Glutamatergic neuron (in vitro differentiated cells): ENCODE measurements at regions not wholly inside any gene's neighbourhood (a gene's known extent, or its start where the extent isn't known, plus 50 kb on each side); places are given as distances from the start of the nearest gene placed in this dataset.

Source experiments
- DNase-seq: peaks from one replicate; pipeline ENCODE4 v3.0.0; 2022
- H3K27ac Mint-ChIP-seq: one replicate; pipeline ENCODE4 v1.8.0; 2020; ENCODE audit warnings: mild to moderate bottlenecking, mixed read lengths, inconsistent platforms; ENCODE audit not compliant: unreplicated experiment
- H3K27me3 Mint-ChIP-seq: one replicate; pipeline ENCODE4 v1.8.0; 2020; ENCODE audit warnings: mild to moderate bottlenecking, moderate library complexity, mixed read lengths, inconsistent platforms; ENCODE audit not compliant: unreplicated experiment
- H3K36me3 Mint-ChIP-seq: one replicate; pipeline ENCODE4 v1.8.0; 2020; ENCODE audit warnings: mild to moderate bottlenecking, mixed read lengths, inconsistent platforms; ENCODE audit not compliant: unreplicated experiment
- H3K4me1 Mint-ChIP-seq: one replicate; pipeline ENCODE4 v1.8.0; 2020; ENCODE audit warnings: mild to moderate bottlenecking, low read depth, mixed read lengths, inconsistent platforms; ENCODE audit not compliant: unreplicated experiment
- H3K4me3 Mint-ChIP-seq: one replicate; pipeline ENCODE4 v1.8.0; 2020; ENCODE audit warnings: mild to moderate bottlenecking, mixed read lengths, inconsistent platforms; ENCODE audit not compliant: unreplicated experiment
- H3K9me3 Mint-ChIP-seq: one replicate; pipeline ENCODE4 v1.8.0; 2020; ENCODE audit warnings: mild to moderate bottlenecking, moderate library complexity, mixed read lengths, inconsistent platforms; ENCODE audit not compliant: unreplicated experiment
- TF ChIP-seq, protein P1 (sequence below): fragments of 200-600 bp; sonication (generic); IDR thresholded peaks from one replicate; pipeline ENCODE4 v1.5.0; 2021; ENCODE audit not compliant: partially characterized antibody, unreplicated experiment

DNA sequence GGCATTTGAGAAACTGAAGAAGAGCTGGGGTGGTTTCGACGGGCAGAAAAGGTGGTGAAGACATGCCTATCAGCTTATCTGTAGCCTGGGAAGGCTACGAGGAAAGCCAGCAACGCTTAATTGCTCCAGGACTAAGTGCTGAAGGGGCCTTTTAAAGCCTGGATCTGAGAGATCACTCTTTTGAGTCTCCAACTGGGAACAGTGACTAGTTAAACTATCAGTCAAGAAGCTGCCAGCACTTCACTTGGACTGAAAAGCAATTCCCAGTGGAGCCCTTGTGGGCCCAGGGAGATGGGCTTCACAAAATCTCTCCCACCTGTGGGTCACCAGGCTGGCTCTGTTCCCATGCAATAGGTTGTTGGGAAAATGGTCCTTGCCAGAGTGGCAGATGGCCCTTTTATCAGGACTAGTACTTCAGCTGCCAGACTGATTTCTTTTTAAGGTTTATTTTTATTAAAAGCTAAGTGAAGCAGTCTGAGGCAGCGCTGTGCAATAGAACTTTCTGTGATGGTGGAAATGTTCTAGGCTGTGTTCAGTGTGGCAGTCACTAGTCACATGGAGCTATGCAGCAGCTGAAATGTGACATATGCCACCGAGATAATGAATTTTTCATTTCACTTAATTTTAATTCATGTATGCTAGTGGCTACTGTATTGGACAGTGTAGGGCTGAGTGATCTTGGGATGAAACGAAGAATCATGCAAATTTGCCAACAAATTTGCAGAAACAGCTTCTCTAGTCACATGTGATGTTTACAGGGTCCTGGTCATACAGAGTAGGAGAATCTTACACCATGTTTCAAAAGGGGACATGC is 276.8 kb downstream of the PCNX1 start:
- Mint-ChIP-seq H3K9me3 (no peaks in the 10 kb centered on the region), H3K4me3 (no peak overlapping the region), H3K27me3 (no peaks in the 10 kb centered on the region), H3K27ac (no peak overlapping the region), H3K4me1 (peaks cover 8% of the 10 kb centered on the region), H3K36me3 (no peaks in the 10 kb centered on the region)
- TF ChIP-seq, protein P1, sequence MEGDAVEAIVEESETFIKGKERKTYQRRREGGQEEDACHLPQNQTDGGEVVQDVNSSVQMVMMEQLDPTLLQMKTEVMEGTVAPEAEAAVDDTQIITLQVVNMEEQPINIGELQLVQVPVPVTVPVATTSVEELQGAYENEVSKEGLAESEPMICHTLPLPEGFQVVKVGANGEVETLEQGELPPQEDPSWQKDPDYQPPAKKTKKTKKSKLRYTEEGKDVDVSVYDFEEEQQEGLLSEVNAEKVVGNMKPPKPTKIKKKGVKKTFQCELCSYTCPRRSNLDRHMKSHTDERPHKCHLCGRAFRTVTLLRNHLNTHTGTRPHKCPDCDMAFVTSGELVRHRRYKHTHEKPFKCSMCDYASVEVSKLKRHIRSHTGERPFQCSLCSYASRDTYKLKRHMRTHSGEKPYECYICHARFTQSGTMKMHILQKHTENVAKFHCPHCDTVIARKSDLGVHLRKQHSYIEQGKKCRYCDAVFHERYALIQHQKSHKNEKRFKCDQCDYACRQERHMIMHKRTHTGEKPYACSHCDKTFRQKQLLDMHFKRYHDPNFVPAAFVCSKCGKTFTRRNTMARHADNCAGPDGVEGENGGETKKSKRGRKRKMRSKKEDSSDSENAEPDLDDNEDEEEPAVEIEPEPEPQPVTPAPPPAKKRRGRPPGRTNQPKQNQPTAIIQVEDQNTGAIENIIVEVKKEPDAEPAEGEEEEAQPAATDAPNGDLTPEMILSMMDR = no peak
- no peak for DNase-seq

DNA sequence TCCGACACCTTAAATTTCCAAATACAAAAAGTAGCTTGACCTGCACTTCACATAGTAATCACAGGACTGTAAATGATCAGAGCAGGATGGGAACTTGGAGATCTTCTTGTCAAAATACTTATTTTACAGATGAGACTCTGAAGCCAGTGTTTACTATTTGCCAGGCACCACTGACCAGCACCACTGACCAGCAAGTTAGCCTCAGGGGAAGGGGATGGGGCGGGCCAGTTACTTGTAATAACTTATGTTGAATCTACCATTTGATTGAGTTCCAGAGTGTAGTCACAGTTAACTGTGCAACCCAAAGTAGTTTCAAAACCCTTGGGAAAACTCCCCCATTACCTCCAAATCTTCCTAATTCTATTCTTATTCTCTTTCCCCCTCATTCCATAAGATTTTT is 278.4 kb downstream of the PCNX1 start:
- TF ChIP-seq, protein P1 = no peak
- Mint-ChIP-seq H3K9me3 (no peaks in the 10 kb centered on the region), H3K36me3 (no peaks in the 10 kb centered on the region), H3K4me3 (no peak overlapping the region), H3K27me3 (no peaks in the 10 kb centered on the region), H3K27ac (no peak overlapping the region), H3K4me1 (peaks cover 8% of the 10 kb centered on the region)
- DNase-seq = no peak

DNA sequence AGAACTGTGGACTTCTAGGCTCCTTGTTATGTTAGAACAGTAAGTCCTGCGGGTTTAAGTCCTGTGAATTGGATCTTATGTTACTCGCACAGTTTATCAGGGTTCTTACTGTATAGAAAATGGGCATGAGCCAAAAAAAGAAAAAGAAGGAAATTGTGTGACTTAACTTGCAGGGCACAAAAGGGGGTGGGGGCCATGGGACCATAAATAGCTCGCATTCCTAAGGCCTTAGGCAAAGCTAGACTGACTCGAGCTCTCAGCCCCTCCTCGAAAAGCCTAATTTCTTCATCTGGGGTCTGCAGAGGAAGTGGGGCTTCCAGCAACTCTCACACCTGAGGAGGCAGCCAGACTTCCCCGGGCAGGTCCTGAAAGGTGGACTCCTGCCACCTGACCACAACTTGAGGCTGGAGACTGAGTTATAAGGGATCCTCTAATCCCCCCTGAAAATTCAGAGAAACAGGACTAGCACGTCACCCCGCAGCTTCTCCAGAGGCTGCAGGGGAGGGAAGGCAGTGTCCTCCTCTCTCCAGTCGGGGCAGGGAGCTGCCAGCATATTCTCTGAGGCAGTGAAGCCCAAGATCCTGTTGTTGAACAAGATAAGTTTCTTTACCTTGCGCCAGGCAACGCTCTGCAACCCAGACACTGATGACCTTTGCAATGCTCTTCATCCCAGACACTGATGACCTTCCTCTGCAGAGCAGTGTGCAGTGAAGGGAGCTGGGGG is 280.5 kb downstream of the PCNX1 start:
- Mint-ChIP-seq H3K4me1 (peaks cover 2% of the 10 kb centered on the region), H3K36me3 (no peaks in the 10 kb centered on the region), H3K27ac (no peak overlapping the region), H3K27me3 (no peaks in the 10 kb centered on the region), H3K9me3 (no peaks in the 10 kb centered on the region), H3K4me3 (no peak overlapping the region)
- TF ChIP-seq, protein P1 = no peak
- no peak for DNase-seq

DNA sequence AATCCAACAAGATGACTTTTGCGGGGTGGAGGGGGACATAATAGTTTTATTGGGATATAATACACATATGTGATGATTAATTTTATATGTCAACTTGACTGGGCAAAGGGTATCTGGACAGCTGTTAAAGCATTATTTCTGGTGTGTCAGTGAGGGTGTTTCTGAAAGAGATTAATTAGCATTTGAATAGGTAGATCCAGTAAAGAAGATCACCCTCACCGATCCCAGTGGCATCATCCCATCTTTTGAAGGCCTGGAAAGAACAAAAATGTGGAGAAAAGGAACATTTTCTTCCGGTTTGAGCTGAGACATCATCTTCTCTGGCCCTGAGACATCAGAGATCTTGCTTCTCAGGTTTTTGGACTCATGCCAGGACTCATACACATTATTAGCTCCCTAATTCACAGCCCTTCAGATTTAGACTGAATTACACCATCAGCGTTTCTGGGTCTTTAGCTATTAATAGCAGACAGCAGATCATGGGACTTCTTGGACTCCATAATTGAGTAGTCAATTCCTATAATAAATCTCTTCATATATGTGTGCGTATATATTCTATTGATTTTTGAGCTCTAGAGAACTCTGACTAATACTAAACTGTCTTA is 283.6 kb downstream of the PCNX1 start:
- H3K4me1 Mint-ChIP-seq = no peaks in the 10 kb centered on the region

More for the DNA sequence above, 283.6 kb downstream of the PCNX1 start:
- TF ChIP-seq, protein P1 = no peak
- Mint-ChIP-seq H3K27me3 (no peaks in the 10 kb centered on the region), H3K9me3 (no peaks in the 10 kb centered on the region), H3K36me3 (no peaks in the 10 kb centered on the region), H3K27ac (no peak overlapping the region), H3K4me3 (no peak overlapping the region)
- no peak for DNase-seq
